ENCODE measurements at regions not wholly inside any gene's neighbourhood (a gene's known extent, or its start where the extent isn't known, plus 50 kb on each side); places are given as distances from the start of the nearest gene placed in this dataset.

DNA sequence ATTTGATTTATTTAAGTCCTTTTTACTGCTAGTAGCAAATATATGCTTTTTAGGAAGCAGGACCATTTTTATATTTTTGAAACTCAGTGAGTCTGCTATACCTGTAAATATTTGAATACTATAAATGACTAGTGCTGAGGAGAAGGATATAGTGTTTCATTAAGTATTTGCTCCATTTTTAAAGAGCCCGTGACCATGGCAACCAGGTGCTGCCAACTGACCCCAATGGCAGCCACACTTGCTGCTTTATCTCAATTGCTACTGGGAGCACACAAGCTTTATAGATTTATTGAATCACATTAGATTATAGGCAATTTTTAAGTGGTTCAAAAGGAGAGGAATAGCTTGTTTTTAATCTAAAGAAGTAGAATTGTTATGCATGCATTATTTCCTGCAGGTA lies 142.0 kb downstream of the SCG2 start:
- TF ChIP-seq, protein P1, sequence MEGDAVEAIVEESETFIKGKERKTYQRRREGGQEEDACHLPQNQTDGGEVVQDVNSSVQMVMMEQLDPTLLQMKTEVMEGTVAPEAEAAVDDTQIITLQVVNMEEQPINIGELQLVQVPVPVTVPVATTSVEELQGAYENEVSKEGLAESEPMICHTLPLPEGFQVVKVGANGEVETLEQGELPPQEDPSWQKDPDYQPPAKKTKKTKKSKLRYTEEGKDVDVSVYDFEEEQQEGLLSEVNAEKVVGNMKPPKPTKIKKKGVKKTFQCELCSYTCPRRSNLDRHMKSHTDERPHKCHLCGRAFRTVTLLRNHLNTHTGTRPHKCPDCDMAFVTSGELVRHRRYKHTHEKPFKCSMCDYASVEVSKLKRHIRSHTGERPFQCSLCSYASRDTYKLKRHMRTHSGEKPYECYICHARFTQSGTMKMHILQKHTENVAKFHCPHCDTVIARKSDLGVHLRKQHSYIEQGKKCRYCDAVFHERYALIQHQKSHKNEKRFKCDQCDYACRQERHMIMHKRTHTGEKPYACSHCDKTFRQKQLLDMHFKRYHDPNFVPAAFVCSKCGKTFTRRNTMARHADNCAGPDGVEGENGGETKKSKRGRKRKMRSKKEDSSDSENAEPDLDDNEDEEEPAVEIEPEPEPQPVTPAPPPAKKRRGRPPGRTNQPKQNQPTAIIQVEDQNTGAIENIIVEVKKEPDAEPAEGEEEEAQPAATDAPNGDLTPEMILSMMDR (IDR thresholded peaks at IDR 0.05): no peak
- TF ChIP-seq POLR2A (IDR thresholded peaks at IDR 0.05) (no peak), EP300 (IDR thresholded peaks at IDR 0.05) (no peak)
